Erythroblast (primary cell): ENCODE measurements at regions not wholly inside any gene's neighbourhood (a gene's known extent, or its start where the extent isn't known, plus 50 kb on each side); places are given as distances from the start of the nearest gene placed in this dataset.

Source experiments
- GATA1 ChIP-seq: IDR thresholded peaks from 2 replicates; pipeline ENCODE4 v1.6.1; 2011; ENCODE audit warnings: low read depth, mild to moderate bottlenecking, control low read depth, low read length, moderate library complexity
- POLR2A ChIP-seq: IDR thresholded peaks from 2 replicates; pipeline ENCODE4 v1.6.1; 2011; ENCODE audit warnings: mild to moderate bottlenecking, low read length

DNA sequence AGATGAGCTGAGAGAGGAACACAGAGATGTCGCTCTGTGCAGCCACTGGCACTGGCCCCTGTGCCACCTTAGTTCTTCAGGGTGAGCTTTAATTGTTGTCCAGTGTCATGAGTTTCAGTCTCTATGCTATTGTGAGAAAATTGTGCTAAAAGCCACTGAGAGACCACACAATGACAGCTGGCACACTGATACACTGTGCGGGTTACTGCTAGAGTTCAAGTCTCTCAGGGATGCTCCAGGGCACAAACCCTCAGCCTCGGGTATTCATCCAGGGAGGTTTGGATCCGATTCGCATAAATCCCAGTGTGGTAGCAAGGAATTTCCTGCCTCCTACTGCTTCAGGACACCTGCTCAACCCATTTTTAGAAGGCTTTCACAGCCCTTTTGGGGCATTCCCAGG, 68.1 kb upstream of the EDNRB start:
- no peak for TF ChIP-seq POLR2A
- no peak for TF ChIP-seq GATA1
